ENCODE measurements at regions not wholly inside any gene's neighbourhood (a gene's known extent, or its start where the extent isn't known, plus 50 kb on each side); places are given as distances from the start of the nearest gene placed in this dataset.

DNA sequence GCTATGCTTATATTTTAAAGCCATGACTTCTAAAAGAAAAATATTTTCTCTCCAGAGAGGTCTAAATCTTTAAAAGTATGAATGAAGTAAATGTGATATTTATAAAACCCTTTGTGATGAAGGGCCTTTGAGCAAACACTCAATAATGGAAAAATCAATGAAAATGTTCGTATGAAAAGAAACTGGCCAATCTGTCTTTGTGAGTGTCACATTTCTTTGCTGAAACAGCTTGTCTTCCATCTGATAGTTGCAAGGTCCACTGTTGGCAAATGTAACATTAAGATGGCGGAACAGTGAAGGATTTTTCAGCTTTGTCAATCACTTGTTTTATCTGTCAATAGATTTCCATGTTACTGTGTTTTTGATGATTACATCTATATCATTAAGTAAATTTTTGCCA lies 162.9 kb upstream of the GATA6 start:
- Histone ChIP-seq H3K27me3 (ENCODE audit: insufficient read depth, low read length, poor library complexity, severe bottlenecking) (no peaks in the 10 kb centered on the region), H3K79me2 (ENCODE audit: insufficient read depth, low read length) (no peaks in the 10 kb centered on the region), H2AFZ (ENCODE audit: low read length) (no peak overlapping the region), H3K9me3 (ENCODE audit: insufficient read depth, low read depth, low read length) (no peaks in the 10 kb centered on the region), H3F3A (ENCODE audit: low read depth) (no peaks in the 10 kb centered on the region), H3K4me3 (ENCODE audit: low read length, poor library complexity, severe bottlenecking) (no peak overlapping the region), H3K4me1 (ENCODE audit: insufficient read depth, low read length, poor library complexity, severe bottlenecking) (no peaks in the 10 kb centered on the region), H4K20me1 (ENCODE audit: insufficient read depth, low read length, poor library complexity, severe bottlenecking) (no peaks in the 10 kb centered on the region), H3K9me2 (replicated peaks; ENCODE audit: low read depth, low read length) (no peaks in the 10 kb centered on the region), H3K9ac (ENCODE audit: low read depth, low read length, poor library complexity, severe bottlenecking) (no peak overlapping the region), H3K36me3 (ENCODE audit: insufficient read depth, low read length) (no peaks in the 10 kb centered on the region), H3K4me2 (ENCODE audit: low read depth, low read length, poor library complexity, severe bottlenecking) (no peak overlapping the region)
- no peak for TF ChIP-seq EZH2phosphoT487 (IDR thresholded peaks at IDR 0.05; ENCODE audit: borderline replicate concordance)
- TF ChIP-seq, protein P1, sequence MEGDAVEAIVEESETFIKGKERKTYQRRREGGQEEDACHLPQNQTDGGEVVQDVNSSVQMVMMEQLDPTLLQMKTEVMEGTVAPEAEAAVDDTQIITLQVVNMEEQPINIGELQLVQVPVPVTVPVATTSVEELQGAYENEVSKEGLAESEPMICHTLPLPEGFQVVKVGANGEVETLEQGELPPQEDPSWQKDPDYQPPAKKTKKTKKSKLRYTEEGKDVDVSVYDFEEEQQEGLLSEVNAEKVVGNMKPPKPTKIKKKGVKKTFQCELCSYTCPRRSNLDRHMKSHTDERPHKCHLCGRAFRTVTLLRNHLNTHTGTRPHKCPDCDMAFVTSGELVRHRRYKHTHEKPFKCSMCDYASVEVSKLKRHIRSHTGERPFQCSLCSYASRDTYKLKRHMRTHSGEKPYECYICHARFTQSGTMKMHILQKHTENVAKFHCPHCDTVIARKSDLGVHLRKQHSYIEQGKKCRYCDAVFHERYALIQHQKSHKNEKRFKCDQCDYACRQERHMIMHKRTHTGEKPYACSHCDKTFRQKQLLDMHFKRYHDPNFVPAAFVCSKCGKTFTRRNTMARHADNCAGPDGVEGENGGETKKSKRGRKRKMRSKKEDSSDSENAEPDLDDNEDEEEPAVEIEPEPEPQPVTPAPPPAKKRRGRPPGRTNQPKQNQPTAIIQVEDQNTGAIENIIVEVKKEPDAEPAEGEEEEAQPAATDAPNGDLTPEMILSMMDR (conservative IDR thresholded peaks at IDR 0.05; ENCODE audit: low read length) = no peak

GRCh38 chr18:22009242-22009641 lies 160.1 kb upstream of the GATA6 start:
- Histone ChIP-seq H3F3A (ENCODE audit: low read depth) (no peaks in the 10 kb centered on the region), H3K9me2 (replicated peaks; ENCODE audit: low read depth, low read length) (no peaks in the 10 kb centered on the region), H2AFZ (ENCODE audit: low read length) (no peak overlapping the region), H3K27me3 (ENCODE audit: insufficient read depth, low read length, poor library complexity, severe bottlenecking) (no peaks in the 10 kb centered on the region), H3K9ac (ENCODE audit: low read depth, low read length, poor library complexity, severe bottlenecking) (no peak overlapping the region), H3K4me3 (ENCODE audit: low read length, poor library complexity, severe bottlenecking) (no peak overlapping the region), H3K4me1 (ENCODE audit: insufficient read depth, low read length, poor library complexity, severe bottlenecking) (no peaks in the 10 kb centered on the region), H3K9me3 (ENCODE audit: insufficient read depth, low read depth, low read length) (peaks cover 4% of the 10 kb centered on the region; the same call in 1 of the 2 replicates), H3K36me3 (ENCODE audit: insufficient read depth, low read length) (no peaks in the 10 kb centered on the region), H3K79me2 (ENCODE audit: insufficient read depth, low read length) (no peaks in the 10 kb centered on the region), H3K4me2 (ENCODE audit: low read depth, low read length, poor library complexity, severe bottlenecking) (no peak overlapping the region), H4K20me1 (ENCODE audit: insufficient read depth, low read length, poor library complexity, severe bottlenecking) (no peaks in the 10 kb centered on the region)
- TF ChIP-seq, protein P1 (conservative IDR thresholded peaks at IDR 0.05; ENCODE audit: low read length) = no peak
- no peak for TF ChIP-seq EZH2phosphoT487 (IDR thresholded peaks at IDR 0.05; ENCODE audit: borderline replicate concordance)

DNA sequence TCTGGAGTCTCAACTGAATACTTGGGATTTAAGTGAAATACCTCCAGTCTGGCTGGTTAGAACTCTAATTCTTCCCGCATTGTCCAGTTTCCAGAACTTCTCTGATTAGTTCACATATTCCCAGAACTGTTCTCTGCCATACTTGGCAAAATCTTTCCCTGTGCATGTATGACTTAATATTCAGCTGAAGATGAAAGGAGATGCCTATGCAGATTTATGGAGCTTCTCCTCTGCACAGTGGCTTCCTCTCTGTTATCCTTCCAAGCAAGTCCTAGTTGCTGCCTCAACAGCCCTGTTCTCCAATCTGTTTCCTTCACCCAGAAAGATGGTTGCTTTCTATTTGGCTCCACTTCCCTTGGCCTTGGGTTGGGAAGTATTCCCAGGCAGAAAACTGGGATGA lies 155.4 kb upstream of the GATA6 start:
- Histone ChIP-seq H3F3A (ENCODE audit: low read depth) (no peaks in the 10 kb centered on the region), H3K36me3 (ENCODE audit: insufficient read depth, low read length) (no peaks in the 10 kb centered on the region), H3K27me3 (ENCODE audit: insufficient read depth, low read length, poor library complexity, severe bottlenecking) (no peaks in the 10 kb centered on the region), H3K79me2 (ENCODE audit: insufficient read depth, low read length) (no peaks in the 10 kb centered on the region), H3K4me1 (ENCODE audit: insufficient read depth, low read length, poor library complexity, severe bottlenecking) (no peaks in the 10 kb centered on the region), H3K9me2 (replicated peaks; ENCODE audit: low read depth, low read length) (no peaks in the 10 kb centered on the region), H4K20me1 (ENCODE audit: insufficient read depth, low read length, poor library complexity, severe bottlenecking) (no peaks in the 10 kb centered on the region), H2AFZ (ENCODE audit: low read length) (no peak overlapping the region), H3K4me3 (ENCODE audit: low read length, poor library complexity, severe bottlenecking) (no peak overlapping the region), H3K9ac (ENCODE audit: low read depth, low read length, poor library complexity, severe bottlenecking) (no peak overlapping the region), H3K4me2 (ENCODE audit: low read depth, low read length, poor library complexity, severe bottlenecking) (no peak overlapping the region), H3K9me3 (ENCODE audit: insufficient read depth, low read depth, low read length) (peaks cover 4% of the 10 kb centered on the region; the same call in 1 of the 2 replicates)
- no peak for TF ChIP-seq EZH2phosphoT487 (IDR thresholded peaks at IDR 0.05; ENCODE audit: borderline replicate concordance)
- TF ChIP-seq, protein P1 (conservative IDR thresholded peaks at IDR 0.05; ENCODE audit: low read length) = no peak
